ENCODE measurements at regions not wholly inside any gene's neighbourhood (a gene's known extent, or its start where the extent isn't known, plus 50 kb on each side); places are given as distances from the start of the nearest gene placed in this dataset.

GRCh38 chr3:31445701-31446100 is 87.0 kb upstream of the STT3B start:
- Histone ChIP-seq H4K20me1 (replicated peaks; ENCODE audit: control insufficient read depth, extremely low read depth, insufficient read depth, low read length) (no peaks in the 10 kb centered on the region), H3K27me3 (ENCODE audit: control insufficient read depth in 2 of 2, insufficient read depth in 2 of 2, low read length in 2 of 2) (peaks cover 1 to 3% of the 10 kb centered on the region in 2 experiments), H3K36me3 (ENCODE audit: control insufficient read depth in 2 of 2, extremely low read depth in 1 of 2, insufficient read depth in 2 of 2, low read length in 2 of 2) (no peaks in the 10 kb centered on the region), H3K79me2 (ENCODE audit: control insufficient read depth, insufficient read depth, low read length) (no peaks in the 10 kb centered on the region), H3K9me1 (replicated peaks; ENCODE audit: control insufficient read depth, extremely low read depth, insufficient read depth, low read length) (no peaks in the 10 kb centered on the region), H2AFZ (ENCODE audit: low read depth, low read length) (no peak overlapping the region), H3K27ac (ENCODE audit: insufficient read depth, low read depth, low read length) (no peak overlapping the region), H3K9ac (replicated peaks; ENCODE audit: extremely low read depth, insufficient read depth, low read length) (no peak overlapping the region), H3K4me3 (replicated peaks in 1 of 3; ENCODE audit: insufficient read depth in 1 of 3, low read depth in 1 of 3, low read length in 3 of 3) (no peak overlapping the region), H3K4me2 (ENCODE audit: insufficient read depth, low read length) (no peak overlapping the region), H3K4me1 (ENCODE audit: control insufficient read depth, extremely low read depth, insufficient read depth, low read length) (no peaks in the 10 kb centered on the region), H3K9me3 (replicated peaks; ENCODE audit: control insufficient read depth, insufficient read depth, low read length) (no peaks in the 10 kb centered on the region)
- ChIA-PET POLR2A (no interaction called here), CTCF (no interaction called here)
- intact Hi-C loops (cut with micrococcal nuclease), result loop anchor here (10.0 kb wide), 2 partner anchors 311 to 511 kb away; no protein-coding TSS in a partner anchor
- DNase-seq (ENCODE audit: low read depth, low spot score) (no peak), FAIRE-seq (no peak)
- no peak for TF ChIP-seq GATA2 (IDR thresholded peaks at IDR 0.05; ENCODE audit: insufficient read depth, insufficient read length, low read depth, low read length)
- TF ChIP-seq MYC (IDR thresholded peaks at IDR 0.05; ENCODE audit: low read depth, low read length), result no peak
- TF ChIP-seq, protein P1, sequence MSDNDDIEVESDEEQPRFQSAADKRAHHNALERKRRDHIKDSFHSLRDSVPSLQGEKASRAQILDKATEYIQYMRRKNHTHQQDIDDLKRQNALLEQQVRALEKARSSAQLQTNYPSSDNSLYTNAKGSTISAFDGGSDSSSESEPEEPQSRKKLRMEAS (IDR thresholded peaks at IDR 0.05; ENCODE audit: insufficient read depth, insufficient read length), result no peak
- no peak for TF ChIP-seq FOS (IDR thresholded peaks at IDR 0.05; ENCODE audit: borderline replicate concordance, insufficient read depth, low read length)
- TF ChIP-seq POLR2AphosphoS5 (IDR thresholded peaks at IDR 0.05; ENCODE audit: insufficient read depth, low read depth, low read length), result no peak
- no peak for TF ChIP-seq EZH2 (IDR thresholded peaks at IDR 0.05; ENCODE audit: borderline replicate concordance, low read depth, low read length, severe bottlenecking)
- no peak for TF ChIP-seq CTCF (IDR thresholded peaks at IDR 0.05; ENCODE audit: extremely low read depth in 1 of 2, insufficient read depth in 1 of 2, low read depth in 1 of 2, low read length in 2 of 2)
- TF ChIP-seq POLR2A (IDR thresholded peaks at IDR 0.05; ENCODE audit: low read depth, low read length), result no peak
- no peak for TF ChIP-seq JUN (IDR thresholded peaks at IDR 0.05; ENCODE audit: borderline replicate concordance, insufficient read depth, insufficient read length, low read depth)
- BruUV-seq (replicated peaks), result no TSS peak
- dilution Hi-C loops (cut with MboI; ENCODE audit: extremely low pct_ligation_motif_present, low sequenced_read_pairs), result no loop called here

All from endothelial cell of umbilical vein (primary cell).